ENCODE measurements at regions not wholly inside any gene's neighbourhood (a gene's known extent, or its start where the extent isn't known, plus 50 kb on each side); places are given as distances from the start of the nearest gene placed in this dataset.

DNA sequence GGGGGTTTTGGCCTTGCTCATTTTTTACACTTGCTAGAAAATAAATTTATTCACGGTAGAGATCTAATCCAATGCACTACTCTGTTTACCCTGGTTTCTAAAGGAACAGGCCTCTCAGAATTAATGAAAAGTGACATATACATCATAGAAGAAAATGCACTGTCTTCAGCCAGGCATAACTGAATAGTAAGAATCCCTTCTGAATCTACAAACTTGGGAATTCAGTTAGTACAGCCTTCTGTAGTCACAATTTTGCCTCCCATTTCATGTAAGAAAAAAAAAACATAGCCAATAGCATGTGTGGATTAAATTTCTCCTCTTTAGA lies 197.3 kb downstream of the CAAP1 start:
- FAIRE-seq (no peak), DNase-seq (no peak), ATAC-seq (no peak)
- Histone ChIP-seq H3K36me3 (no peaks in the 10 kb centered on the region), H3K9me3 (no peaks in the 10 kb centered on the region), H3K27me3 (no peaks in the 10 kb centered on the region), H3K27ac (no peak overlapping the region), H3K4me1 (no peaks in the 10 kb centered on the region), H3K4me3 (no peak overlapping the region)
- TF ChIP-seq, protein P1, sequence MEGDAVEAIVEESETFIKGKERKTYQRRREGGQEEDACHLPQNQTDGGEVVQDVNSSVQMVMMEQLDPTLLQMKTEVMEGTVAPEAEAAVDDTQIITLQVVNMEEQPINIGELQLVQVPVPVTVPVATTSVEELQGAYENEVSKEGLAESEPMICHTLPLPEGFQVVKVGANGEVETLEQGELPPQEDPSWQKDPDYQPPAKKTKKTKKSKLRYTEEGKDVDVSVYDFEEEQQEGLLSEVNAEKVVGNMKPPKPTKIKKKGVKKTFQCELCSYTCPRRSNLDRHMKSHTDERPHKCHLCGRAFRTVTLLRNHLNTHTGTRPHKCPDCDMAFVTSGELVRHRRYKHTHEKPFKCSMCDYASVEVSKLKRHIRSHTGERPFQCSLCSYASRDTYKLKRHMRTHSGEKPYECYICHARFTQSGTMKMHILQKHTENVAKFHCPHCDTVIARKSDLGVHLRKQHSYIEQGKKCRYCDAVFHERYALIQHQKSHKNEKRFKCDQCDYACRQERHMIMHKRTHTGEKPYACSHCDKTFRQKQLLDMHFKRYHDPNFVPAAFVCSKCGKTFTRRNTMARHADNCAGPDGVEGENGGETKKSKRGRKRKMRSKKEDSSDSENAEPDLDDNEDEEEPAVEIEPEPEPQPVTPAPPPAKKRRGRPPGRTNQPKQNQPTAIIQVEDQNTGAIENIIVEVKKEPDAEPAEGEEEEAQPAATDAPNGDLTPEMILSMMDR (IDR thresholded peaks at IDR 0.05), result no peak
- intact Hi-C loops (cut with DNase I), result no loop called here
- WGBS, 2 donors, result 49 to 59% methylated on average over 1 of the region's 1 CpG

DNA sequence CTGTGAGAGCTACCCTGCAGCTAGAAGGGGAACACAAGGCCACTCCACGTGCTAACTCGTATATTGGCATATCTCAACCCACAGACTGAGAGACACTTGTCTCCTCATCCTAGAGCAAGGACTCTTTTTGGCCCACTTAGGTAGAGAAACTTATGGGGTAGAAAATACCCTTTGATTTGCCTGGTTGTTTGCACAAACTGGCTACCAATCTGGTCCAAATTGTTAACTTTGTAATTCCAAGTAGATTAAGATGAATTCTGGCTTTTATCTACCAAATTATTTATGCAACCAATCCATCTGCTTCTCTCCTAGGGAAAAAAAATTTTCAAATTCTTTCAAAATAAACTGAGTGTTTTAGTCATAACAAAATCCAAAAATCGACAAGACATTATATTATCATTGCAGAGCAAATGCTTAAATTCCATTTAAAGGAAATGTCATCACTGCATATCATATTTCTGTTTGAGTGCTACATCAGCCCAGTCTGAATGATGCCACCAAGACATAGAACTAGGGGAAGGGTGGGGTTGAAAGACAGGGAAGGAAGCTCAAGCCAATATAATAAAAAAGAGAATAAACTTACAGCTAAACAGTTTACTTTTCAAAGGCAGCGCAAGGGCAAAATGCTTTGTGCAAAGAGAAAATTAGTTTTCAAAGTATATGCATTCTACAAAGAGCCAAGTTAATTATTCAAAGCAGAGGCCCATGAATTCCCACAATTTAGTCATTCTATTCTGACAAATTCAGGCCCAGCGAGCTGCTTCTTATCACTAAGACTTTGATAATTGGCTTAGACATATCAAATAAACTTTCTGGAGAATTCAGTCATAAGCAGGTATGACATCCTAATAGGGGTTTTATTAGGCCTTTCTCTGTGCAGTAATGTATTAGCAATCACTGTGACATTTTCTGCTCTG lies 198.0 kb downstream of the CAAP1 start:
- TF ChIP-seq, protein P1 (IDR thresholded peaks at IDR 0.05), result no peak
- Histone ChIP-seq H3K4me1 (no peaks in the 10 kb centered on the region), H3K27ac (no peak overlapping the region), H3K27me3 (no peaks in the 10 kb centered on the region), H3K4me3 (no peak overlapping the region), H3K36me3 (no peaks in the 10 kb centered on the region), H3K9me3 (no peaks in the 10 kb centered on the region)
- no peak for FAIRE-seq
- intact Hi-C loops (cut with DNase I), result no loop called here
- 46 to 51% methylated on average over 5 of the region's 5 CpGs for WGBS, 2 donors
- no peak for ATAC-seq
- DNase-seq, result no peak

DNA sequence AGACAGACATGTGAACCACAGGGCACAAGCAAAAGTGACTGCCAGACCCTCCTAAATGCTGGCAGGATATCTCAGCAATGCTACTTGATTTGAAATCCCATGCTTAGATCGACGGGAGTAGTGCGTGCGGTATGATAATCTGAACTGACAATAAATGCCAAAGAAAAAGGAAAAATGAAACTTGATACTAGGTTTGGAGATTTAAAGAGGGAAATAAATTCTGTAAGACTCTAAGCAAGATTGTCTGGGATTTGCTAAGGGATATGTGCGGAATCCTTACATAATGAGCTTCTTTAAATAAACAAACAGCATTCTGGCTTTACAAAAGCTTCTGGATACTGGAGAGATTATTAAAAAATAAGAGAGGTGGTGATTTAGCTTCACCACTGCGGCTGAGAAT lies 203.6 kb downstream of the CAAP1 start:
- no peak for DNase-seq
- H3K4me1 ChIP-seq, result no peaks in the 10 kb centered on the region
- H3K27me3 ChIP-seq, result no peaks in the 10 kb centered on the region
- WGBS, 2 donors, result 76 to 79% methylated on average over 6 of the region's 6 CpGs
- no peaks in the 10 kb centered on the region for H3K9me3 ChIP-seq
- no peak overlapping the region for H3K4me3 ChIP-seq
- H3K36me3 ChIP-seq, result no peaks in the 10 kb centered on the region
- intact Hi-C loops (cut with DNase I), result no loop called here
- TF ChIP-seq, protein P1 (IDR thresholded peaks at IDR 0.05), result no peak
- no peak overlapping the region for H3K27ac ChIP-seq
- no peak for ATAC-seq
- FAIRE-seq, result no peak

DNA sequence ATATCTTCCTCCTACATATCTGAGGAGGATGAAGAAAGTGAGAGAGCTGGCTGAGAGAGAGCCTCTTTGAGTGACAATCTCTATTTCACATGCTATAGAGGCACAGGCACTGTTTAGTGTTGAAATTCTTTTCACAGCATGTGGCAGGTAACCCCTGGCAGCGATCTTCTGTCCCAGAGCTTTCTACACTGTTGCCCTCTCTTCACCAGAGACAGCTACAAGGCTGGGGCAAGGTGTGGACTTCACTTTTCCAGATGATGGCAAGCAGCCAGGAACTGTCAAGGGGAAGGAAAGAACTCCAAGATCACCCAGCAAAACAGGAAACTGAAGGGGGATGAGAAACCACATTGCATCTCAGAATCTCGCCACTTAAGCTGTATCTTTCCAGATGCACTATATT lies 205.2 kb downstream of the CAAP1 start:
- Histone ChIP-seq H3K36me3 (no peaks in the 10 kb centered on the region), H3K4me3 (no peak overlapping the region), H3K27ac (no peak overlapping the region), H3K4me1 (no peaks in the 10 kb centered on the region), H3K27me3 (no peaks in the 10 kb centered on the region), H3K9me3 (no peaks in the 10 kb centered on the region)
- intact Hi-C loops (cut with DNase I), result no loop called here
- TF ChIP-seq, protein P1 (IDR thresholded peaks at IDR 0.05), result no peak
- 33 to 41% methylated on average over 2 of the region's 2 CpGs for WGBS, 2 donors
- ATAC-seq (no peak), FAIRE-seq (no peak), DNase-seq (no peak)

DNA sequence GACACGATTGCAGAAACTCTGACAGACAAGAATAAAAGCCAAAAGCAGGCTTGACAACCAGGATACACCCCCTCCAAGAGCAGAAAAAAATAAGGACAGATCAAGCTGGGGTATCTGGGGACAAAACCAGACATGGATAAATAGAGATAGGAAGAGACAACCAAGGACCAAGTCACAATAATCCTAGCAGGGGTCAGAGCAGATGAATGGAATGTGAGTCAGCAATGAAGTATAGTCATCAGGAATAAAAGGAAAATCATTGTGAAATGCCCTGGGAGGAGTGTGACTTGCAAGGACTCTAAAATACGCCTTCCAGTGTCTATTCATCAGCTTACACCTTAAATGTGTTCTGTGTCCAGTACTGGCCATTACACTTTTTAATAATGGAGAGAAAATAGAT lies 206.8 kb downstream of the CAAP1 start:
- H3K27ac ChIP-seq, result no peak overlapping the region
- WGBS, 2 donors, result 72 to 78% methylated on average over 2 of the region's 2 CpGs
- ATAC-seq, result no peak
- FAIRE-seq, result no peak
- H3K27me3 ChIP-seq, result no peaks in the 10 kb centered on the region
- no peaks in the 10 kb centered on the region for H3K36me3 ChIP-seq
- no peaks in the 10 kb centered on the region for H3K9me3 ChIP-seq
- H3K4me1 ChIP-seq, result no peaks in the 10 kb centered on the region
- TF ChIP-seq, protein P1 (IDR thresholded peaks at IDR 0.05), result no peak
- no peak overlapping the region for H3K4me3 ChIP-seq
- intact Hi-C loops (cut with DNase I), result no loop called here
- no peak for DNase-seq

Data from pancreas (tissue), 10 donors.